ENCODE measurements at regions not wholly inside any gene's neighbourhood (a gene's known extent, or its start where the extent isn't known, plus 50 kb on each side); places are given as distances from the start of the nearest gene placed in this dataset.

GRCh38 chr1:22376546-22376945 is 75.1 kb upstream of the ZBTB40 start:
- Histone ChIP-seq H3K4me3 (ENCODE audit: low read length in 2 of 2) (no peak overlapping the region), H2BK12ac (ENCODE audit: low read length) (no peak overlapping the region), H2BK120ac (ENCODE audit: low read depth, low read length) (no peak overlapping the region), H3K27me3 (ENCODE audit: control insufficient read depth in 3 of 3, insufficient read depth in 3 of 3, low read depth in 1 of 3, low read length in 3 of 3) (peaks cover 0 to 20% (median 0%) of the 10 kb centered on the region in 3 experiments), H4K8ac (ENCODE audit: low read depth, low read length) (no peak overlapping the region), H3K4me1 (ENCODE audit: control insufficient read depth in 2 of 2, insufficient read depth in 1 of 2, low read depth in 1 of 2, low read length in 2 of 2) (no peaks in the 10 kb centered on the region), H3K9ac (ENCODE audit: low read depth, low read length, poor library complexity) (no peak overlapping the region), H3K4me2 (ENCODE audit: insufficient read depth, low read length, poor library complexity, severe bottlenecking) (no peak overlapping the region), H4K91ac (ENCODE audit: low read depth, low read length, poor library complexity) (no peak overlapping the region), H3K27ac (replicated peaks; ENCODE audit: low read length) (no peak overlapping the region), H3K18ac (ENCODE audit: low read length) (no peak overlapping the region), H2AFZ (ENCODE audit: low read length) (no peak overlapping the region), H2BK15ac (ENCODE audit: low read length) (no peak overlapping the region), H3K9me3 (replicated peaks in 1 of 2; ENCODE audit: control insufficient read depth in 2 of 2, insufficient read depth in 1 of 2, low read depth in 1 of 2, low read length in 2 of 2) (peaks cover 0 to 2% of the 10 kb centered on the region in 2 donors), H3K4ac (ENCODE audit: low read length) (no peak overlapping the region), H3K14ac (ENCODE audit: low read length) (no peak overlapping the region), H2AK5ac (ENCODE audit: low read depth, low read length) (no peak overlapping the region), H3K36me3 (replicated peaks in 1 of 2; ENCODE audit: control insufficient read depth in 2 of 2, insufficient read depth in 2 of 2, low read length in 2 of 2) (no peaks in the 10 kb centered on the region), H3K23ac (ENCODE audit: low read depth, low read length, poor library complexity) (no peak overlapping the region), H2BK5ac (ENCODE audit: low read length) (no peak overlapping the region), H3K79me1 (ENCODE audit: low read depth, low read length) (no peaks in the 10 kb centered on the region)
- no CpG with 5 or more reads among the region's 8 CpGs for WGBS, 2 donors (ENCODE audit: extremely low coverage in 2 of 2, insufficient read length in 2 of 2, insufficient replicate concordance in 1 of 2)
- DNase-seq (ENCODE audit: low spot score) = no peak

GRCh38 chr1:22376976-22377375 is 74.7 kb upstream of the ZBTB40 start:
- no peak overlapping the region for H3K4me2 ChIP-seq (ENCODE audit: insufficient read depth, low read length, poor library complexity, severe bottlenecking)
- no peak overlapping the region for H2BK5ac ChIP-seq (ENCODE audit: low read length)
- H2BK12ac ChIP-seq (ENCODE audit: low read length) = no peak overlapping the region
- H3K14ac ChIP-seq (ENCODE audit: low read length) = no peak overlapping the region
- DNase-seq (ENCODE audit: low spot score) = no peak
- H2BK120ac ChIP-seq (ENCODE audit: low read depth, low read length) = no peak overlapping the region
- no peaks in the 10 kb centered on the region for H3K36me3 ChIP-seq (replicated peaks in 1 of 2; ENCODE audit: control insufficient read depth in 2 of 2, insufficient read depth in 2 of 2, low read length in 2 of 2)
- peaks cover 0 to 2% of the 10 kb centered on the region in 2 donors for H3K9me3 ChIP-seq (replicated peaks in 1 of 2; ENCODE audit: control insufficient read depth in 2 of 2, insufficient read depth in 1 of 2, low read depth in 1 of 2, low read length in 2 of 2)
- no peak overlapping the region for H2BK15ac ChIP-seq (ENCODE audit: low read length)
- no peak overlapping the region for H3K27ac ChIP-seq (replicated peaks; ENCODE audit: low read length)
- H2AFZ ChIP-seq (ENCODE audit: low read length) = no peak overlapping the region
- H3K18ac ChIP-seq (ENCODE audit: low read length) = no peak overlapping the region
- H3K79me1 ChIP-seq (ENCODE audit: low read depth, low read length) = no peaks in the 10 kb centered on the region
- no peak overlapping the region for H4K91ac ChIP-seq (ENCODE audit: low read depth, low read length, poor library complexity)
- H3K4me3 ChIP-seq (ENCODE audit: low read length in 2 of 2) = no peak overlapping the region
- H3K23ac ChIP-seq (ENCODE audit: low read depth, low read length, poor library complexity) = no peak overlapping the region
- WGBS, 2 donors (ENCODE audit: extremely low coverage in 2 of 2, insufficient read length in 2 of 2, insufficient replicate concordance in 1 of 2) = no CpG with 5 or more reads among the region's 3 CpGs
- no peak overlapping the region for H2AK5ac ChIP-seq (ENCODE audit: low read depth, low read length)
- no peak overlapping the region for H3K4ac ChIP-seq (ENCODE audit: low read length)
- no peaks in the 10 kb centered on the region for H3K4me1 ChIP-seq (ENCODE audit: control insufficient read depth in 2 of 2, insufficient read depth in 1 of 2, low read depth in 1 of 2, low read length in 2 of 2)
- no peak overlapping the region for H4K8ac ChIP-seq (ENCODE audit: low read depth, low read length)
- H3K9ac ChIP-seq (ENCODE audit: low read depth, low read length, poor library complexity) = no peak overlapping the region
- peaks cover 0 to 20% (median 0%) of the 10 kb centered on the region in 3 experiments for H3K27me3 ChIP-seq (ENCODE audit: control insufficient read depth in 3 of 3, insufficient read depth in 3 of 3, low read depth in 1 of 3, low read length in 3 of 3)

- Histone ChIP-seq H3K27me3 (ENCODE audit: control insufficient read depth in 3 of 3, insufficient read depth in 3 of 3, low read depth in 1 of 3, low read length in 3 of 3) (peaks cover 0 to 25% (median 0%) of the 10 kb centered on the region in 3 experiments), H3K23ac (ENCODE audit: low read depth, low read length, poor library complexity) (no peak overlapping the region), H3K27ac (replicated peaks; ENCODE audit: low read length) (no peak overlapping the region), H4K91ac (ENCODE audit: low read depth, low read length, poor library complexity) (no peak overlapping the region), H3K9me3 (replicated peaks in 1 of 2; ENCODE audit: control insufficient read depth in 2 of 2, insufficient read depth in 1 of 2, low read depth in 1 of 2, low read length in 2 of 2) (no peaks in the 10 kb centered on the region), H3K14ac (ENCODE audit: low read length) (no peak overlapping the region), H2BK120ac (ENCODE audit: low read depth, low read length) (no peak overlapping the region), H2BK15ac (ENCODE audit: low read length) (no peak overlapping the region), H3K9ac (ENCODE audit: low read depth, low read length, poor library complexity) (no peak overlapping the region), H3K4me2 (ENCODE audit: insufficient read depth, low read length, poor library complexity, severe bottlenecking) (no peak overlapping the region), H3K4me3 (ENCODE audit: low read length in 2 of 2) (no peak overlapping the region), H4K8ac (ENCODE audit: low read depth, low read length) (no peak overlapping the region), H2BK5ac (ENCODE audit: low read length) (no peak overlapping the region), H2BK12ac (ENCODE audit: low read length) (no peak overlapping the region), H3K79me1 (ENCODE audit: low read depth, low read length) (no peaks in the 10 kb centered on the region), H3K4ac (ENCODE audit: low read length) (no peak overlapping the region), H3K36me3 (replicated peaks in 1 of 2; ENCODE audit: control insufficient read depth in 2 of 2, insufficient read depth in 2 of 2, low read length in 2 of 2) (no peaks in the 10 kb centered on the region), H2AFZ (ENCODE audit: low read length) (peak overlapping the region; percentile 3), H2AK5ac (ENCODE audit: low read depth, low read length) (no peak overlapping the region), H3K4me1 (ENCODE audit: control insufficient read depth in 2 of 2, insufficient read depth in 1 of 2, low read depth in 1 of 2, low read length in 2 of 2) (no peaks in the 10 kb centered on the region), H3K18ac (ENCODE audit: low read length) (no peak overlapping the region)
- no CpG with 5 or more reads among the region's 7 CpGs for WGBS, 2 donors (ENCODE audit: extremely low coverage in 2 of 2, insufficient read length in 2 of 2, insufficient replicate concordance in 1 of 2)
- no peak for DNase-seq (ENCODE audit: low spot score)
Observed at GRCh38 chr1:22379566-22379965, 72.1 kb upstream of the ZBTB40 start.

DNA sequence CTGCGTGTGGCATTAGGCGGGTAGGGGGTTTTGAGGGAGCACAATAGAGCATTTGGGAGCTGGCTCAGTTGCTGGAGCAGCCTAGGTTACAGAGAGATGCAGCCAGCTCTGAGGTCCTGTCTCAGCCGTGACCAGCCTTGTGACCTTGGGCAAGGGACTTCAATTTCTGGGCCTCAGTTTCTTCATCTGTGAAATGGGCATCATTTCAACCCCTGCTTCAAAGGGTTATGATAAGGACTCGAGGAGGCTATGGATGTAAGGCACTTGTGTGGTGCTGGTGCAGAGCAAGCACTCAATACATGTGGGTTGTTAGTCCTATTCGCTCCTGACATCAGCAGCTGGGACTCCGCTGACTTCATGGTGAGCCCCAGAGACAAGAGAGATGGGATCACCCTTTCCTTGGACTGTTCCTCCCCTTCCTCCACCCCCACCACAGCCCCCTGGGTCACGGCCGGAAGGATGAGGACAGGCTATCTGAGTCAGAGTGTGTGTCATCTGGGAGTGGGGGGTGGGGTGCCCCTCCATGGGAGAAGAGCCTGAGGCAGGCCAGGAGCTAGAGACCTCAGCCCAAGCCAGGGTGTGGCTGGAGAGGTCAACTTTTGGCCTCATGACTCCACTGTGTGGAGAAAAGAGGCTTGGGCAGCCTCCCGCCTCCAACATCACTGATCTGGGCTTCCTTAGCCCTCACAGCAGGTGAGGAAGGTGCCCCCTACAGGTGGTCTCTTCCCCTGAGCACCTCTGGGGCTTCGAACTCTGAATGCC is 71.4 kb upstream of the ZBTB40 start:
- no peaks in the 10 kb centered on the region for H3K4me1 ChIP-seq (ENCODE audit: control insufficient read depth in 2 of 2, insufficient read depth in 1 of 2, low read depth in 1 of 2, low read length in 2 of 2)
- H2BK12ac ChIP-seq (ENCODE audit: low read length) = no peak overlapping the region
- H3K18ac ChIP-seq (ENCODE audit: low read length) = no peak overlapping the region
- H4K8ac ChIP-seq (ENCODE audit: low read depth, low read length) = no peak overlapping the region
- H3K14ac ChIP-seq (ENCODE audit: low read length) = no peak overlapping the region
- no peaks in the 10 kb centered on the region for H3K79me1 ChIP-seq (ENCODE audit: low read depth, low read length)
- no peak overlapping the region for H4K91ac ChIP-seq (ENCODE audit: low read depth, low read length, poor library complexity)
- no peak overlapping the region for H3K27ac ChIP-seq (replicated peaks; ENCODE audit: low read length)
- WGBS, 2 donors (ENCODE audit: extremely low coverage in 2 of 2, insufficient read length in 2 of 2, insufficient replicate concordance in 1 of 2) = no CpG with 5 or more reads among the region's 10 CpGs
- no peaks in the 10 kb centered on the region for H3K9me3 ChIP-seq (replicated peaks in 1 of 2; ENCODE audit: control insufficient read depth in 2 of 2, insufficient read depth in 1 of 2, low read depth in 1 of 2, low read length in 2 of 2)
- H3K36me3 ChIP-seq (replicated peaks in 1 of 2; ENCODE audit: control insufficient read depth in 2 of 2, insufficient read depth in 2 of 2, low read length in 2 of 2) = no peaks in the 10 kb centered on the region
- H2AK5ac ChIP-seq (ENCODE audit: low read depth, low read length) = no peak overlapping the region
- no peak overlapping the region for H3K4ac ChIP-seq (ENCODE audit: low read length)
- no peak overlapping the region for H2BK120ac ChIP-seq (ENCODE audit: low read depth, low read length)
- DNase-seq (ENCODE audit: low spot score) = no peak
- no peak overlapping the region for H2AFZ ChIP-seq (ENCODE audit: low read length)
- H2BK5ac ChIP-seq (ENCODE audit: low read length) = no peak overlapping the region
- H3K27me3 ChIP-seq (ENCODE audit: control insufficient read depth in 3 of 3, insufficient read depth in 3 of 3, low read depth in 1 of 3, low read length in 3 of 3) = peaks cover 0 to 25% (median 0%) of the 10 kb centered on the region in 3 experiments
- H3K9ac ChIP-seq (ENCODE audit: low read depth, low read length, poor library complexity) = no peak overlapping the region
- H3K23ac ChIP-seq (ENCODE audit: low read depth, low read length, poor library complexity) = no peak overlapping the region
- H3K4me3 ChIP-seq (ENCODE audit: low read length in 2 of 2) = no peak overlapping the region
- no peak overlapping the region for H3K4me2 ChIP-seq (ENCODE audit: insufficient read depth, low read length, poor library complexity, severe bottlenecking)
- H2BK15ac ChIP-seq (ENCODE audit: low read length) = no peak overlapping the region
